Activated CD4-positive, CD25-positive, alpha-beta regulatory T cell treated with anti-CD3 and anti-CD28 coated beads, Interleukin-2, amount 50 U/mL, for 24 hours (primary cell): ENCODE measurements at regions not wholly inside any gene's neighbourhood (a gene's known extent, or its start where the extent isn't known, plus 50 kb on each side); places are given as distances from the start of the nearest gene placed in this dataset.

Experiments used
- ATAC-seq, 2 donors: fragments of 150-1000 bp; cut with Tn5 transposase; one replicate each; pipeline ENCODE4 v1.10.0; 2021; ENCODE audit warnings: mild to moderate bottlenecking in 1 of 2, moderate library complexity in 1 of 2

GRCh38 chr3:31008994-31009393, 114.5 kb upstream of the GADL1 start:
- no peak for ATAC-seq

GRCh38 chr3:31009881-31010280, 115.4 kb upstream of the GADL1 start:
- no peak for ATAC-seq

- ATAC-seq, result no peak
These were observed 116.0 kb upstream of the GADL1 start for GRCh38 chr3:31010491-31010890.

GRCh38 chr3:31011380-31011779, 116.9 kb upstream of the GADL1 start:
- ATAC-seq, result no peak

- no peak for ATAC-seq
These were observed 118.6 kb upstream of the GADL1 start for GRCh38 chr3:31013090-31013489.

GRCh38 chr3:31013843-31014242, 119.4 kb upstream of the GADL1 start:
- ATAC-seq, result no peak

GRCh38 chr3:31014317-31015040, 120.0 kb upstream of the GADL1 start:
- no peak for ATAC-seq

- ATAC-seq, result no peak
These were observed 121.7 kb upstream of the GADL1 start for GRCh38 chr3:31016196-31016595.

- no peak for ATAC-seq
These were observed 128.3 kb upstream of the GADL1 start for GRCh38 chr3:31022716-31023115.

- ATAC-seq, result no peak
These were observed 131.1 kb upstream of the GADL1 start for GRCh38 chr3:31025541-31025940.

- no peak for ATAC-seq
These were observed 132.8 kb upstream of the GADL1 start for GRCh38 chr3:31027191-31027761.

GRCh38 chr3:31027914-31028313, 133.5 kb upstream of the GADL1 start:
- no peak for ATAC-seq

- no peak for ATAC-seq
These were observed 134.3 kb upstream of the GADL1 start for GRCh38 chr3:31028766-31029165.

- ATAC-seq, result no peak
These were observed 135.2 kb upstream of the GADL1 start for GRCh38 chr3:31029706-31030105.

- ATAC-seq, result no peak
These were observed 141.2 kb upstream of the GADL1 start for GRCh38 chr3:31035681-31036080.

GRCh38 chr3:31038086-31038739, 143.8 kb upstream of the GADL1 start:
- ATAC-seq, result no peak

GRCh38 chr3:31039145-31039544, 144.7 kb upstream of the GADL1 start:
- ATAC-seq, result no peak

GRCh38 chr3:31041161-31041978, 146.9 kb upstream of the GADL1 start:
- no peak for ATAC-seq

- no peak for ATAC-seq
These were observed 148.8 kb upstream of the GADL1 start for GRCh38 chr3:31043184-31043819.

- no peak for ATAC-seq
These were observed 153.2 kb upstream of the GADL1 start for GRCh38 chr3:31047673-31048072.

GRCh38 chr3:31048143-31048542, 153.7 kb upstream of the GADL1 start:
- no peak for ATAC-seq

- no peak for ATAC-seq
These were observed 155.8 kb upstream of the GADL1 start for GRCh38 chr3:31050296-31050695.

- ATAC-seq, result no peak
These were observed 156.8 kb upstream of the GADL1 start for GRCh38 chr3:31051226-31051625.
